ENCODE measurements at regions not wholly inside any gene's neighbourhood (a gene's known extent, or its start where the extent isn't known, plus 50 kb on each side); places are given as distances from the start of the nearest gene placed in this dataset.

- DNase-seq: no peak
These were observed 55.7 kb upstream of the CHL1 start for GRCh38 chr3:140748-141330.

Data from MV-4-11 (cell line).